ENCODE measurements at regions not wholly inside any gene's neighbourhood (a gene's known extent, or its start where the extent isn't known, plus 50 kb on each side); places are given as distances from the start of the nearest gene placed in this dataset.
"Not testable (repeated sequence)": the region's sequence is repeated elsewhere in the genome, so short reads cannot be mapped to it uniquely, and the experiment has no call there.

DNA sequence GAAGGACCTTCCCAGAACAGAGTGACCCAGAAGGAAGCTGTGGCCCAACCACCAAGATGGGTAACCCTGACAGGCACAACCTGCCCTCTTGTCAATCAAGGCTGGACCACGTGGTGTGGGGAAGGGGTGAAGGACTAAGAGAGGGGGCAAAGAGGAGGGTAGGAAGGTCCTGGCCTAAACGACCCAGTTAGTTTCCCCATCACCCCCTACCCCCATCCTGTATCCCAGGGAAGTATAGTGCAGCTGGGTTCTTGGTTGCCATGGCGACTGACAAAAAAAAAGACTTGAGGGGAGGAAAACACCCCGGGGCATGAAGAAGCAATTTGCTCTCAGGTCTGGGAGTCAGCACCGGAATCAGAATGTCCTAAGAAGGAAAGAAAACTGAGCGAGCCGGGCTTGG lies 168.7 kb downstream of the GOSR1 start:
- TF ChIP-seq, protein P1, sequence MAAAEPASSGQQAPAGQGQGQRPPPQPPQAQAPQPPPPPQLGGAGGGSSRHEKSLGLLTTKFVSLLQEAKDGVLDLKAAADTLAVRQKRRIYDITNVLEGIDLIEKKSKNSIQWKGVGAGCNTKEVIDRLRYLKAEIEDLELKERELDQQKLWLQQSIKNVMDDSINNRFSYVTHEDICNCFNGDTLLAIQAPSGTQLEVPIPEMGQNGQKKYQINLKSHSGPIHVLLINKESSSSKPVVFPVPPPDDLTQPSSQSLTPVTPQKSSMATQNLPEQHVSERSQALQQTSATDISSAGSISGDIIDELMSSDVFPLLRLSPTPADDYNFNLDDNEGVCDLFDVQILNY (CRISPR knock-in tag; IDR thresholded peaks at IDR 0.05) = not testable (repeated sequence)
- TF ChIP-seq CHD1 (IDR thresholded peaks at IDR 0.05; ENCODE audit: low read length); PRMT5 (CRISPR knock-in tag; IDR thresholded peaks at IDR 0.05); VEZF1 (CRISPR knock-in tag; IDR thresholded peaks at IDR 0.05); RAD51 (IDR thresholded peaks at IDR 0.05; ENCODE audit: borderline replicate concordance, low read depth); POLR2A (conservative IDR thresholded peaks at IDR 0.05); EHMT2 (IDR thresholded peaks at IDR 0.05); RBBP5 (IDR thresholded peaks at IDR 0.05; ENCODE audit: borderline replicate concordance, insufficient read depth, low read length, poor library complexity, severe bottlenecking); JUN (IDR thresholded peaks at IDR 0.05; ENCODE audit: borderline replicate concordance, low read depth, low read length); JUN (CRISPR knock-in tag; IDR thresholded peaks at IDR 0.05; ENCODE audit: borderline replicate concordance): not testable (repeated sequence)
- TF ChIP-seq, protein P2, sequence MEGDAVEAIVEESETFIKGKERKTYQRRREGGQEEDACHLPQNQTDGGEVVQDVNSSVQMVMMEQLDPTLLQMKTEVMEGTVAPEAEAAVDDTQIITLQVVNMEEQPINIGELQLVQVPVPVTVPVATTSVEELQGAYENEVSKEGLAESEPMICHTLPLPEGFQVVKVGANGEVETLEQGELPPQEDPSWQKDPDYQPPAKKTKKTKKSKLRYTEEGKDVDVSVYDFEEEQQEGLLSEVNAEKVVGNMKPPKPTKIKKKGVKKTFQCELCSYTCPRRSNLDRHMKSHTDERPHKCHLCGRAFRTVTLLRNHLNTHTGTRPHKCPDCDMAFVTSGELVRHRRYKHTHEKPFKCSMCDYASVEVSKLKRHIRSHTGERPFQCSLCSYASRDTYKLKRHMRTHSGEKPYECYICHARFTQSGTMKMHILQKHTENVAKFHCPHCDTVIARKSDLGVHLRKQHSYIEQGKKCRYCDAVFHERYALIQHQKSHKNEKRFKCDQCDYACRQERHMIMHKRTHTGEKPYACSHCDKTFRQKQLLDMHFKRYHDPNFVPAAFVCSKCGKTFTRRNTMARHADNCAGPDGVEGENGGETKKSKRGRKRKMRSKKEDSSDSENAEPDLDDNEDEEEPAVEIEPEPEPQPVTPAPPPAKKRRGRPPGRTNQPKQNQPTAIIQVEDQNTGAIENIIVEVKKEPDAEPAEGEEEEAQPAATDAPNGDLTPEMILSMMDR (IDR thresholded peaks at IDR 0.05 in 2 of 3, conservative IDR thresholded peaks at IDR 0.05 in 1 of 3; ENCODE audit: insufficient read depth in 2 of 3, low read depth in 1 of 3, low read length in 3 of 3) = not testable (repeated sequence)
